GM12878 (cell line): ENCODE measurements at regions not wholly inside any gene's neighbourhood (a gene's known extent, or its start where the extent isn't known, plus 50 kb on each side); places are given as distances from the start of the nearest gene placed in this dataset.

Source experiments
- CREB1 ChIP-seq: IDR thresholded peaks from 2 replicates; pipeline ENCODE4 v1.6.1; 2012; ENCODE audit warnings: low read depth, mild to moderate bottlenecking, inconsistent platforms
- EP300 ChIP-seq, 2 experiments: fragments of 150-350 bp in 1 of 2; IDR thresholded peaks; 2 replicates each; pipeline ENCODE4 v1.6.1; 2011 to 2012; ENCODE audit warnings: low read depth in 2 of 2, low read length in 2 of 2, borderline replicate concordance in 1 of 2, improper control_type of control experiment in 1 of 2, inconsistent platforms in 1 of 2; ENCODE audit not compliant: control insufficient read depth in 1 of 2
- FOXK2 ChIP-seq: fragments of 450-650 bp; IDR thresholded peaks from 2 replicates; pipeline ENCODE4 v1.6.1; 2017; ENCODE audit warnings: mild to moderate bottlenecking, moderate library complexity
- SMARCA5 ChIP-seq: fragments of 450-650 bp; IDR thresholded peaks from 2 replicates; pipeline ENCODE4 v1.6.1; 2017; ENCODE audit warnings: mild to moderate bottlenecking
- TAF1 ChIP-seq: IDR thresholded peaks from 2 replicates; pipeline ENCODE4 v1.6.1; 2011; ENCODE audit warnings: mild to moderate bottlenecking, low read depth, low read length, borderline replicate concordance
- YY1 ChIP-seq: IDR thresholded peaks from 2 replicates; pipeline ENCODE4 v1.6.1; 2011; ENCODE audit warnings: low read depth, mild to moderate bottlenecking, low read length
- TF ChIP-seq, protein P1 (sequence below), 3 experiments: IDR thresholded peaks in 2 of 3; conservative IDR thresholded peaks in 1 of 3; 2 replicates each; pipeline ENCODE4 v1.5.1; 2011; ENCODE audit warnings: low read depth in 3 of 3, low read length in 3 of 3, mild to moderate bottlenecking in 3 of 3, control low read depth in 2 of 3, moderate library complexity in 2 of 3, inconsistent platforms in 1 of 3, mixed read lengths in 1 of 3; ENCODE audit not compliant: control insufficient read depth in 2 of 3, insufficient read depth in 1 of 3; ENCODE audit errors: extremely low read depth in 1 of 3

DNA sequence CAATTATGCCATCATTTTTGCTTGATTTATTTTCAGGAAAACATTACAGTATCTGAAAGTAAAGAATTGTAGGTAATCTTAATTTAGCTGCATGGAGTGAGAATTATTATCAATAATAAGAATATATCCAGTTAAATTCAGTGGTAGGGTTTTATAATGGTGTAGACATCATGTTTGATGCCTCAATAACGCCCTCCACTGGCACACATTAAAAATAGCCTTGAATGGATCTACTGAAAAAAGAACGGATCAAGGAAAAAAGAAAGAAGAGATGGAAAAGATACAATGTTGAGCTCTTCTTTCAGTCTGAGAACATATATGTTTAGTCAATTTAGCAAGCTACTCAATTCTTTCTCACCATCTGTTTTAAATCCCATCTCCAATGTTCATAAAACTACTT, 319.2 kb downstream of the CDC14C start:
- TF ChIP-seq EP300 (IDR thresholded peaks at IDR 0.05; ENCODE audit: borderline replicate concordance in 1 of 2, control insufficient read depth in 1 of 2, low read depth in 2 of 2, low read length in 2 of 2) (no peak), FOXK2 (no peak), SMARCA5 (no peak), YY1 (no peak), TAF1 (no peak), CREB1 (no peak)
- TF ChIP-seq, protein P1, sequence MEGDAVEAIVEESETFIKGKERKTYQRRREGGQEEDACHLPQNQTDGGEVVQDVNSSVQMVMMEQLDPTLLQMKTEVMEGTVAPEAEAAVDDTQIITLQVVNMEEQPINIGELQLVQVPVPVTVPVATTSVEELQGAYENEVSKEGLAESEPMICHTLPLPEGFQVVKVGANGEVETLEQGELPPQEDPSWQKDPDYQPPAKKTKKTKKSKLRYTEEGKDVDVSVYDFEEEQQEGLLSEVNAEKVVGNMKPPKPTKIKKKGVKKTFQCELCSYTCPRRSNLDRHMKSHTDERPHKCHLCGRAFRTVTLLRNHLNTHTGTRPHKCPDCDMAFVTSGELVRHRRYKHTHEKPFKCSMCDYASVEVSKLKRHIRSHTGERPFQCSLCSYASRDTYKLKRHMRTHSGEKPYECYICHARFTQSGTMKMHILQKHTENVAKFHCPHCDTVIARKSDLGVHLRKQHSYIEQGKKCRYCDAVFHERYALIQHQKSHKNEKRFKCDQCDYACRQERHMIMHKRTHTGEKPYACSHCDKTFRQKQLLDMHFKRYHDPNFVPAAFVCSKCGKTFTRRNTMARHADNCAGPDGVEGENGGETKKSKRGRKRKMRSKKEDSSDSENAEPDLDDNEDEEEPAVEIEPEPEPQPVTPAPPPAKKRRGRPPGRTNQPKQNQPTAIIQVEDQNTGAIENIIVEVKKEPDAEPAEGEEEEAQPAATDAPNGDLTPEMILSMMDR (IDR thresholded peaks at IDR 0.05 in 2 of 3, conservative IDR thresholded peaks at IDR 0.05 in 1 of 3; ENCODE audit: control insufficient read depth in 2 of 3, extremely low read depth in 1 of 3, insufficient read depth in 1 of 3, low read depth in 3 of 3, low read length in 3 of 3), result no peak; a peak in 1 of 6 replicates
